GM21381 (cell line): ENCODE measurements at regions not wholly inside any gene's neighbourhood (a gene's known extent, or its start where the extent isn't known, plus 50 kb on each side); places are given as distances from the start of the nearest gene placed in this dataset.
"Not testable (repeated sequence)": the region's sequence is repeated elsewhere in the genome, so short reads cannot be mapped to it uniquely, and the experiment has no call there.

Experiments
- ATAC-seq: cut with Tn5 transposase; IDR thresholded peaks from one replicate; pipeline ENCODE4 v1.9.1; 2021; ENCODE audit warnings: mild to moderate bottlenecking, moderate library complexity; ENCODE audit not compliant: unreplicated experiment

GRCh38 chr9:29999645-30000044 lies 2384.8 kb upstream of the ACO1 start:
- no peak for ATAC-seq

DNA sequence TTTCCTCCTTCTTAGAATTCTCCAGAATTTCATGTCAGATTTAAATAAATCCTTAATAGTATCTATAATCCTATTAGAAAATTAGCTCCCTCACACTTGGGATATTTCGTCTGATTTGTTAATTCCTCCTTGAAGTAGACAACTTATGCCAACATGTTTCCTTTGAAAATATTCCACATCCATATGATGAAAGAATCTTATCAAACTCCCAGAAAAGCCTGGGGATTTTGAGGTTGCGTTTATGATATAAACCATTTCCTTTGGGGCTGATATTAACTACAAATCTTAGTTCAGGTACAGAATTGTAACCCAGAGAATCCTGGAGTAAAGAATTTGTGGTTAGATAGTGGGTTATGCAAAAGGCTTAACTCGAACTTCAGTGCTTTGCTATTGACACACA lies 2373.8 kb upstream of the ACO1 start:
- ATAC-seq = no peak

- no peak for ATAC-seq
These were observed 2371.8 kb upstream of the ACO1 start for GRCh38 chr9:30012622-30013021.

- ATAC-seq = no peak
These were observed 2369.4 kb upstream of the ACO1 start for GRCh38 chr9:30015073-30015472.

DNA sequence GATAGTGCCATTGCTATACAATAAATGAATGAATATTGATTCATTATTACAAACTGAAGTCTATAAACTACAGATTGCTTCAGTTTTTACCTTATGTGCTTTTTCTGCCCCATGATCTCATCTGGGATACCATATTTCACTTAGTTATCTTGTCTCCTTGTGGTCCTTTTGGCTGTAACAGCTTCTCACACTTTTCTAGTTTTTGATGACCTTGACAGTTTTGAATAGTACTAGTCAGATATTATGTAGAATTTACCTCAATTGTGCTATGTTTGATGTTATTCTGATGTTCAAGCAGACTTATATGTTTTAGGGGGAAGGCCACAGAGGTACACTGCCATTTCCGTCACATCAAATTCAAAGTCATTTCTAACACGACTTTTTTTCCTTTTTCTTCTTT lies 2364.3 kb upstream of the ACO1 start:
- ATAC-seq = no peak

- no peak for ATAC-seq
These were observed 2348.7 kb upstream of the ACO1 start for GRCh38 chr9:30035761-30036160.

- no peak for ATAC-seq
These were observed 2347.9 kb upstream of the ACO1 start for GRCh38 chr9:30036558-30036957.

DNA sequence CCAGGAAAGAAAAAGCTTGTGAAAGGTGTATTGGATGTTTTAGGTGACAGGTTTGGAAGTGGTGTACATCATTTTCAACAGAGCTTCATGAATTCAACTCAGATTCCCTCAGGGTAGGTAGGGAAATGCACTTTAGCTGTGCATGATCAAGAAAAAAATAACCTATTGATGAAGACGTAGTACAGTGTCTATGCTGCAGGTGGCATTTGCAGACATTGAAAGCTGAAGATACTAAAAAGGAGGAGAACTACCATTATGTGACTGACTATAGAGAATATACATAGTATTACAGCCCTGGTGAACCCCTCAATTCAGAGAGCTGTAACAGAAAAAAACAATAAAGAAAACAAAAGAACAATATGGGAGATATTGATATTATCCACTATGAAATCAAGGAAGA lies 2344.7 kb upstream of the ACO1 start:
- no peak for ATAC-seq

- ATAC-seq = no peak
These were observed 2336.0 kb upstream of the ACO1 start for GRCh38 chr9:30048396-30048795.

DNA sequence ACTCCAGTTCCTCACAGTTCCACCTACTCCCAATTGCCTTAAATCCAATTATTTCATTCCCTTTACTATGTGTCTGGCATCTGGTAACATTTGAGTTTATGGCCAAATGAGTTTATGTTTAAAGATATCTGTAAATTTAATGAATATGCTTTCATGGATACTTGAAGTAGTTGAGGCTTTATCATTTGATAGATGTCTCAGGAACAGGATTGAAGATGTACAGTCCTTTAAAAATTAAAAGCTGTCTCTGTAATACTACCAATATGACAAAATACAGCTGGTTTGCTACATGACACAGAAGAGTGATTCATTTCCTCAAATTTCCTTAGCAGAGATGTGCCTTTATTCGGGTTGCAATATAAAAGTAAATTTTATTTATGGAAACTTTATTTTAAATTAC lies 2326.0 kb upstream of the ACO1 start:
- no peak for ATAC-seq

- ATAC-seq = no peak
These were observed 2323.5 kb upstream of the ACO1 start for GRCh38 chr9:30060976-30061375.

DNA sequence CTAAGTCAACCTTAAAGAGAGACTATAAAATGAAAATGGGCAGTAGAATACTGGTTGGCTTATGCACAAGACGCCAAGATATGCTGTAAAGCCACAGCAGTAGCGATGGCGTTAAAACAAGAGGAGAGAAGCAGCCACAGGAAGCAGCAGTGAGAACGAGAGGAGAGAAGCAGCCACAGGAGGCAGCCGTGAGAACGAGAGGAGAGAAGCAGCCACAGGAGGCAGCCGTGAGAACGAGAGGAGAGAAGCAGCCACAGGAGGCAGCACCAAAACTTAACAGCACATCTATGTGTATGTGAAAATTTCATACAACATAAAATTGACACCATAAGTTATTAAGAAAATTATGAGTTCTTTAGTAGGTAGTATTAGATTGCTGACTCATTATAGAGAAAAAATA lies 2318.6 kb upstream of the ACO1 start:
- ATAC-seq = no peak

GRCh38 chr9:30069236-30069635 lies 2315.2 kb upstream of the ACO1 start:
- ATAC-seq = not testable (repeated sequence)

DNA sequence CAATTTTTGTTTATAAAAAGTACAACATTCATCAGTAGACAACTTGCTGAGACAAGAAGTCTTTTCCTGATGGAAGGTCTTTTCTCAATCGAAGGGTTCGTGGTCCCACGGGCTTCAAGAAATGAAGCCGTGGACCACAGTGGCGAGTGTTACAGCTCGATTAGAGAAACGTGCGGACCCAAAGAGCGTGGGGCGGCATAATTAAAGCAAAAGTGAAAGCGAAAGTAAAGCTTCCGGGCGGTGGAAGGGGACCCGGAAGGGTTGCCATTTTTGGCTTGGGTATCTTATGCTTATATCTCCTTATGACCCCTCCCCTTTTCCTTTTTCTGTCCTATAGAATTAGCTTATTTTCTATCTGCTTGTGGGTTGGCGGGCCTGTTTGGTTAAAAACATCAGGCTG lies 2309.4 kb upstream of the ACO1 start:
- ATAC-seq = no peak

- ATAC-seq = peak; percentile 87
These were observed 2308.8 kb upstream of the ACO1 start for GRCh38 chr9:30075451-30076199.

- peak; percentile 38 for ATAC-seq
These were observed 2306.2 kb upstream of the ACO1 start for GRCh38 chr9:30078195-30078594.

GRCh38 chr9:30089428-30089827 lies 2295.0 kb upstream of the ACO1 start:
- ATAC-seq = no peak

GRCh38 chr9:30103647-30104394 lies 2280.6 kb upstream of the ACO1 start:
- ATAC-seq = no peak

DNA sequence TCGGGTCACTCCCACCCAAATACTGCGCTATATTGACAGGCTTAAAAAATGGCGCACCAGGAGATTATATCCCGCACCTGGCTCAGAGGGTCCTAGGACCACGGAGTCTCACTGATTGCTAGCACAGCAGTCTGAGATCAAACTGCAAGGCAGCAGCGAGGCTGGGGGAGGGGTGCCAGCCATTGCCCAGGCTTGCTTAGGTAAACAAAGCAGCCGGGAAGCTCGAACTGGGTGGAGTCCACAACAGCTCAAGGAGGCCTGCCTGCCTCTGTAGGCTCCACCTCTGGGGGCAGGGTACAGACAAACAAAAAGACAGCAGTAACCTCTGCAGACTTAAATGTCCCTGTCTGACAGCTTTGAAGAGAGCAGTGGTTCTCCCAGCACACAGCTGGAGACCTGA lies 2277.3 kb upstream of the ACO1 start:
- not testable (repeated sequence) for ATAC-seq

GRCh38 chr9:30116673-30117217 lies 2267.7 kb upstream of the ACO1 start:
- no peak for ATAC-seq

DNA sequence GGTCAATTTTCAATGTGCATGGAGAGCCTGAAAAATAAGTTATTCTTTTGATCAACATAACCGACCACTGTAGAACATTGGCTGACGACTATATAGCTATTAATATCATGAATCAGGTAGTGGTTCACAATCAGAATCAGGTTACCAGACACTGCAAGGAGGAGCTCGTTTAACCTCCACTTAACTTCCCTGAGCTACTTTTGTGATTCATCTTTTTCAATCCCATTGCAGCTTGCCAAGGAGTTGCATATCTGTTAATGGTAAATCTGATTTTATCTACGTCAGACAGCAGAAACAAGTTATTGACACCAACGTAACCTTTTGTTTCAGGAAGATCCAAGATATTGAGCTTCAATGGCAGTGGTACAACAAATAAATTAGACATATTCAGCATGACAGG lies 2263.8 kb upstream of the ACO1 start:
- no peak for ATAC-seq

DNA sequence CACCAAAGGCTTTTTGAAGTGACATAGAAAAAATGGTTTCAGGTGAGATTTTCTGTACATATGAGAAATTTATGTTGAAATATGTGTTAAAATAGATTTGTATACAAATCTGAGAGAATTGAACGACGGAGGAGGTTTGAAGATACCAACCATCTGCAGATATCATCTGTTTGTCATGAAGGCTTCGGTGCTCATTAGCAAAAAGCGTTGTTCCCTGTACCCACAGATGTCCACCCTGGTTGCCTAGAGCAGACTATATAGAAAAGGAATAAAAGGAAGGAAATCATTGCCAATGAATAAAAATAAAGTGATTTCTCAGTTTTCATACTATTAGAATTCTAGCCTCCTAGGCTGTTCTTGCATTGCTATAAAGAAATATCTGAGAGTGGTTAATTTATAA lies 2262.8 kb upstream of the ACO1 start:
- no peak for ATAC-seq
